ENCODE measurements at regions not wholly inside any gene's neighbourhood (a gene's known extent, or its start where the extent isn't known, plus 50 kb on each side); places are given as distances from the start of the nearest gene placed in this dataset.

- DNase-seq (ENCODE audit: low read depth): peak; percentile 32
These were observed 81.0 kb upstream of the CACUL1 start for GRCh38 chr10:118835682-118836326.

GRCh38 chr10:118838364-118838763 is 83.6 kb upstream of the CACUL1 start:
- DNase-seq (ENCODE audit: low read depth): no peak

GRCh38 chr10:118839348-118839747 is 84.6 kb upstream of the CACUL1 start:
- DNase-seq (ENCODE audit: low read depth): no peak

- peak; percentile 17 for DNase-seq (ENCODE audit: low read depth)
These were observed 85.5 kb upstream of the CACUL1 start for GRCh38 chr10:118840071-118840775.

- DNase-seq (ENCODE audit: low read depth): no peak
These were observed 86.2 kb upstream of the CACUL1 start for GRCh38 chr10:118840776-118841468.

GRCh38 chr10:118841881-118842605 is 87.3 kb upstream of the CACUL1 start:
- no peak for DNase-seq (ENCODE audit: low read depth)

GRCh38 chr10:118842843-118843624 is 88.3 kb upstream of the CACUL1 start:
- no peak for DNase-seq (ENCODE audit: low read depth)

- DNase-seq (ENCODE audit: low read depth): no peak
These were observed 89.0 kb upstream of the CACUL1 start for GRCh38 chr10:118843647-118844265.

GRCh38 chr10:118844731-118845521 is 90.2 kb upstream of the CACUL1 start:
- no peak for DNase-seq (ENCODE audit: low read depth)

- DNase-seq (ENCODE audit: low read depth): no peak
These were observed 91.0 kb upstream of the CACUL1 start for GRCh38 chr10:118845776-118846175.

- peak; percentile 50 for DNase-seq (ENCODE audit: low read depth)
These were observed 95.8 kb upstream of the CACUL1 start for GRCh38 chr10:118850418-118851061.

GRCh38 chr10:118851062-118852035 is 96.6 kb upstream of the CACUL1 start:
- no peak for DNase-seq (ENCODE audit: low read depth)

GRCh38 chr10:118853916-118854315 is 99.1 kb upstream of the CACUL1 start:
- DNase-seq (ENCODE audit: low read depth): no peak

GRCh38 chr10:118856106-118856505 is 101.3 kb upstream of the CACUL1 start:
- no peak for DNase-seq (ENCODE audit: low read depth)

GRCh38 chr10:118865998-118866693 is 111.4 kb upstream of the CACUL1 start:
- DNase-seq (ENCODE audit: low read depth): no peak

GRCh38 chr10:118867768-118868167 is 113.0 kb upstream of the CACUL1 start:
- DNase-seq (ENCODE audit: low read depth): no peak

GRCh38 chr10:118868589-118868988 is 113.8 kb upstream of the CACUL1 start:
- DNase-seq (ENCODE audit: low read depth): peak; percentile 7

Data from LHCN-M2 (cell line).